ENCODE measurements at regions not wholly inside any gene's neighbourhood (a gene's known extent, or its start where the extent isn't known, plus 50 kb on each side); places are given as distances from the start of the nearest gene placed in this dataset.

- no peaks in the 10 kb centered on the region for H3K36me3 ChIP-seq (ENCODE audit: control insufficient read depth, insufficient read depth, low read length)
- H3K9me1 ChIP-seq (ENCODE audit: insufficient read depth, low read length), result no peaks in the 10 kb centered on the region
- no peak overlapping the region for H3K14ac ChIP-seq (replicated peaks; ENCODE audit: low read depth, low read length)
- in situ Hi-C loops (cut with MboI; ENCODE audit: low sequenced_read_pairs) (no loop called here), dilution Hi-C loops (cut with HindIII; ENCODE audit: low sequenced_read_pairs, unreplicated experiment) (no loop called here), intact Hi-C loops (cut with micrococcal nuclease) (no loop called here)
- CTCF ChIA-PET, result no interaction called here
- no peak overlapping the region for H2BK5ac ChIP-seq (ENCODE audit: low read depth, low read length, poor library complexity, severe bottlenecking)
- H3K4me3 ChIP-seq (ENCODE audit: insufficient read depth, low read depth, low read length), result no peak overlapping the region
- H3K79me1 ChIP-seq (ENCODE audit: low read depth in 1 of 2, low read length in 2 of 2), result no peaks in the 10 kb centered on the region
- no peak overlapping the region for H3K27ac ChIP-seq (ENCODE audit: insufficient read depth, low read length)
- no peak overlapping the region for H2BK15ac ChIP-seq (ENCODE audit: low read depth, low read length)
- H4K20me1 ChIP-seq (ENCODE audit: insufficient read depth, low read length), result no peaks in the 10 kb centered on the region
- H3K9ac ChIP-seq (ENCODE audit: low read depth, low read length), result no peak overlapping the region
- H3K4me2 ChIP-seq (ENCODE audit: low read depth, low read length), result no peak overlapping the region
- DNase-seq (no peak), ATAC-seq (ENCODE audit: low read depth) (no peak)
- H2BK120ac ChIP-seq (ENCODE audit: low read depth, low read length), result no peak overlapping the region
- peaks cover 1% of the 10 kb centered on the region; the same call in 1 of the 2 replicates for H3K9me3 ChIP-seq (ENCODE audit: control insufficient read depth, insufficient read depth, low read length)
- H2AFZ ChIP-seq (replicated peaks; ENCODE audit: low read length, poor library complexity), result no peak overlapping the region
- no peak overlapping the region for H2AK9ac ChIP-seq (replicated peaks; ENCODE audit: low read depth, low read length, poor library complexity)
- WGBS, 2 experiments (ENCODE audit: extremely low coverage in 2 of 2, insufficient read length in 1 of 2), result no CpG with 5 or more reads among the region's 2 CpGs
- no peak overlapping the region for H2AK5ac ChIP-seq (ENCODE audit: low read depth, low read length)
- H4K91ac ChIP-seq (ENCODE audit: insufficient read depth, low read depth, low read length), result no peak overlapping the region
- no peak overlapping the region for H3K56ac ChIP-seq (ENCODE audit: extremely low read depth, insufficient read depth, low read length)
- H3K4me1 ChIP-seq (ENCODE audit: control insufficient read depth, insufficient read depth, low read length), result no peaks in the 10 kb centered on the region
- no TSS peak for BruUV-seq (replicated peaks)
- no peak overlapping the region for H3K4ac ChIP-seq (ENCODE audit: low read depth, low read length)
- no peak for TF ChIP-seq MXI1 (IDR thresholded peaks at IDR 0.05; ENCODE audit: borderline replicate concordance, low read depth, low read length)
- TF ChIP-seq RCOR1 (IDR thresholded peaks at IDR 0.05; ENCODE audit: insufficient replicate concordance, low read length), result no peak
- TF ChIP-seq CEBPB (IDR thresholded peaks at IDR 0.05; ENCODE audit: low read depth, low read length), result no peak
- peak; percentile 93 for TF ChIP-seq MAFK (IDR thresholded peaks at IDR 0.05; ENCODE audit: low read depth, low read length)
- no peak for TF ChIP-seq MAZ (IDR thresholded peaks at IDR 0.05; ENCODE audit: borderline replicate concordance, low read depth, low read length)
- TF ChIP-seq, protein P1, sequence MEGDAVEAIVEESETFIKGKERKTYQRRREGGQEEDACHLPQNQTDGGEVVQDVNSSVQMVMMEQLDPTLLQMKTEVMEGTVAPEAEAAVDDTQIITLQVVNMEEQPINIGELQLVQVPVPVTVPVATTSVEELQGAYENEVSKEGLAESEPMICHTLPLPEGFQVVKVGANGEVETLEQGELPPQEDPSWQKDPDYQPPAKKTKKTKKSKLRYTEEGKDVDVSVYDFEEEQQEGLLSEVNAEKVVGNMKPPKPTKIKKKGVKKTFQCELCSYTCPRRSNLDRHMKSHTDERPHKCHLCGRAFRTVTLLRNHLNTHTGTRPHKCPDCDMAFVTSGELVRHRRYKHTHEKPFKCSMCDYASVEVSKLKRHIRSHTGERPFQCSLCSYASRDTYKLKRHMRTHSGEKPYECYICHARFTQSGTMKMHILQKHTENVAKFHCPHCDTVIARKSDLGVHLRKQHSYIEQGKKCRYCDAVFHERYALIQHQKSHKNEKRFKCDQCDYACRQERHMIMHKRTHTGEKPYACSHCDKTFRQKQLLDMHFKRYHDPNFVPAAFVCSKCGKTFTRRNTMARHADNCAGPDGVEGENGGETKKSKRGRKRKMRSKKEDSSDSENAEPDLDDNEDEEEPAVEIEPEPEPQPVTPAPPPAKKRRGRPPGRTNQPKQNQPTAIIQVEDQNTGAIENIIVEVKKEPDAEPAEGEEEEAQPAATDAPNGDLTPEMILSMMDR (conservative IDR thresholded peaks at IDR 0.05; ENCODE audit: low read depth, low read length), result no peak
- no peak for TF ChIP-seq RAD21 (IDR thresholded peaks at IDR 0.05; ENCODE audit: low read length)
- TF ChIP-seq RFX5 (IDR thresholded peaks at IDR 0.05; ENCODE audit: low read depth, low read length), result no peak
- no peak for TF ChIP-seq POLR2A (IDR thresholded peaks at IDR 0.05; ENCODE audit: low read depth, low read length)
- no peak overlapping the region for H4K5ac ChIP-seq (ENCODE audit: low read depth, low read length)
- H3K27me3 ChIP-seq (ENCODE audit: control insufficient read depth, insufficient read depth, low read length), result no peaks in the 10 kb centered on the region
- no peak overlapping the region for H3K18ac ChIP-seq (ENCODE audit: low read depth, low read length)
- H4K8ac ChIP-seq (ENCODE audit: low read depth in 2 of 2, low read length in 2 of 2), result no peak overlapping the region
- H2BK20ac ChIP-seq (ENCODE audit: low read depth, low read length), result no peak overlapping the region
- H3K23ac ChIP-seq (ENCODE audit: low read depth, low read length), result no peak overlapping the region
- POLR2A ChIA-PET (ENCODE audit: unreplicated experiment), result no interaction called here
These were observed 350.1 kb downstream of the CHRM3 start for GRCh38 chr1:239736479-239736878.

Measured in IMR-90 (cell line).